ENCODE measurements at regions not wholly inside any gene's neighbourhood (a gene's known extent, or its start where the extent isn't known, plus 50 kb on each side); places are given as distances from the start of the nearest gene placed in this dataset.
"Not testable (repeated sequence)": the region's sequence is repeated elsewhere in the genome, so short reads cannot be mapped to it uniquely, and the experiment has no call there.

GRCh38 chr11:3583476-3583875, 58.3 kb downstream of the ART5 start:
- not testable (repeated sequence) for TF ChIP-seq POLR2A (IDR thresholded peaks at IDR 0.05)
- TF ChIP-seq, protein P1, sequence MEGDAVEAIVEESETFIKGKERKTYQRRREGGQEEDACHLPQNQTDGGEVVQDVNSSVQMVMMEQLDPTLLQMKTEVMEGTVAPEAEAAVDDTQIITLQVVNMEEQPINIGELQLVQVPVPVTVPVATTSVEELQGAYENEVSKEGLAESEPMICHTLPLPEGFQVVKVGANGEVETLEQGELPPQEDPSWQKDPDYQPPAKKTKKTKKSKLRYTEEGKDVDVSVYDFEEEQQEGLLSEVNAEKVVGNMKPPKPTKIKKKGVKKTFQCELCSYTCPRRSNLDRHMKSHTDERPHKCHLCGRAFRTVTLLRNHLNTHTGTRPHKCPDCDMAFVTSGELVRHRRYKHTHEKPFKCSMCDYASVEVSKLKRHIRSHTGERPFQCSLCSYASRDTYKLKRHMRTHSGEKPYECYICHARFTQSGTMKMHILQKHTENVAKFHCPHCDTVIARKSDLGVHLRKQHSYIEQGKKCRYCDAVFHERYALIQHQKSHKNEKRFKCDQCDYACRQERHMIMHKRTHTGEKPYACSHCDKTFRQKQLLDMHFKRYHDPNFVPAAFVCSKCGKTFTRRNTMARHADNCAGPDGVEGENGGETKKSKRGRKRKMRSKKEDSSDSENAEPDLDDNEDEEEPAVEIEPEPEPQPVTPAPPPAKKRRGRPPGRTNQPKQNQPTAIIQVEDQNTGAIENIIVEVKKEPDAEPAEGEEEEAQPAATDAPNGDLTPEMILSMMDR (IDR thresholded peaks at IDR 0.05): not testable (repeated sequence)
